ENCODE measurements at regions not wholly inside any gene's neighbourhood (a gene's known extent, or its start where the extent isn't known, plus 50 kb on each side); places are given as distances from the start of the nearest gene placed in this dataset.
"Not testable (repeated sequence)": the region's sequence is repeated elsewhere in the genome, so short reads cannot be mapped to it uniquely, and the experiment has no call there.

GRCh38 chr14:101257551-101257950 lies 303.7 kb upstream of the DIO3 start:
- no peak overlapping the region for H3K4me3 ChIP-seq (ENCODE audit: insufficient read depth, low read length)
- H3K4me2 ChIP-seq (ENCODE audit: insufficient read depth, low read length) = no peak overlapping the region
- no peaks in the 10 kb centered on the region for H3K4me1 ChIP-seq (ENCODE audit: insufficient read depth, low read length)
- peaks cover 9% of the 10 kb centered on the region for H3K27me3 ChIP-seq (ENCODE audit: insufficient read depth, low read length)
- peaks cover 4% of the 10 kb centered on the region for H3K9me3 ChIP-seq (ENCODE audit: low read depth, low read length)
- H3K27ac ChIP-seq (ENCODE audit: low read depth, low read length) = no peak overlapping the region
- no peaks in the 10 kb centered on the region for H3K79me2 ChIP-seq (ENCODE audit: insufficient read depth, low read length)
- no peak for DNase-seq (ENCODE audit: insufficient read length, low spot score, missing footprints)
- H2AFZ ChIP-seq (ENCODE audit: low read length) = no peak overlapping the region
- H3K36me3 ChIP-seq (ENCODE audit: insufficient read depth, low read length) = no peaks in the 10 kb centered on the region
- H4K20me1 ChIP-seq (ENCODE audit: insufficient read depth, low read length) = no peaks in the 10 kb centered on the region
- TF ChIP-seq CTCF (IDR thresholded peaks at IDR 0.05; ENCODE audit: extremely low read depth, low read depth, low read length) = no peak

GRCh38 chr14:101259748-101260147 lies 301.5 kb upstream of the DIO3 start:
- Histone ChIP-seq H3K36me3 (ENCODE audit: insufficient read depth, low read length) (no peaks in the 10 kb centered on the region), H3K27ac (ENCODE audit: low read depth, low read length) (no peak overlapping the region), H3K4me3 (ENCODE audit: insufficient read depth, low read length) (no peak overlapping the region), H3K9me3 (ENCODE audit: low read depth, low read length) (peaks cover 4% of the 10 kb centered on the region), H4K20me1 (ENCODE audit: insufficient read depth, low read length) (no peaks in the 10 kb centered on the region), H3K79me2 (ENCODE audit: insufficient read depth, low read length) (no peaks in the 10 kb centered on the region), H3K27me3 (ENCODE audit: insufficient read depth, low read length) (peaks cover 9% of the 10 kb centered on the region), H3K4me1 (ENCODE audit: insufficient read depth, low read length) (no peaks in the 10 kb centered on the region), H3K4me2 (ENCODE audit: insufficient read depth, low read length) (no peak overlapping the region), H2AFZ (ENCODE audit: low read length) (no peak overlapping the region)
- no peak for DNase-seq (ENCODE audit: insufficient read length, low spot score, missing footprints)
- TF ChIP-seq CTCF (IDR thresholded peaks at IDR 0.05; ENCODE audit: extremely low read depth, low read depth, low read length) = no peak

- not testable (repeated sequence) for H3K4me3 ChIP-seq (ENCODE audit: insufficient read depth, low read length); H2AFZ ChIP-seq (ENCODE audit: low read length); H3K4me2 ChIP-seq (ENCODE audit: insufficient read depth, low read length); H4K20me1 ChIP-seq (ENCODE audit: insufficient read depth, low read length); H3K27me3 ChIP-seq (ENCODE audit: insufficient read depth, low read length); H3K27ac ChIP-seq (ENCODE audit: low read depth, low read length); DNase-seq (ENCODE audit: insufficient read length, low spot score, missing footprints); H3K9me3 ChIP-seq (ENCODE audit: low read depth, low read length); H3K4me1 ChIP-seq (ENCODE audit: insufficient read depth, low read length); H3K36me3 ChIP-seq (ENCODE audit: insufficient read depth, low read length); H3K79me2 ChIP-seq (ENCODE audit: insufficient read depth, low read length)
Observed at GRCh38 chr14:101266441-101266840, 294.9 kb upstream of the DIO3 start.

- no peaks in the 10 kb centered on the region for H3K4me1 ChIP-seq (ENCODE audit: insufficient read depth, low read length)
Observed at GRCh38 chr14:101273091-101273490, 288.2 kb upstream of the DIO3 start.

More at GRCh38 chr14:101273091-101273490, 288.2 kb upstream of the DIO3 start:
- no peak for DNase-seq (ENCODE audit: insufficient read length, low spot score, missing footprints)
- Histone ChIP-seq H3K27ac (ENCODE audit: low read depth, low read length) (no peak overlapping the region), H3K27me3 (ENCODE audit: insufficient read depth, low read length) (no peaks in the 10 kb centered on the region), H3K4me3 (ENCODE audit: insufficient read depth, low read length) (no peak overlapping the region), H3K4me2 (ENCODE audit: insufficient read depth, low read length) (no peak overlapping the region), H3K36me3 (ENCODE audit: insufficient read depth, low read length) (no peaks in the 10 kb centered on the region), H3K79me2 (ENCODE audit: insufficient read depth, low read length) (no peaks in the 10 kb centered on the region), H2AFZ (ENCODE audit: low read length) (no peak overlapping the region), H3K9me3 (ENCODE audit: low read depth, low read length) (no peaks in the 10 kb centered on the region), H4K20me1 (ENCODE audit: insufficient read depth, low read length) (no peaks in the 10 kb centered on the region)
- no peak for TF ChIP-seq CTCF (IDR thresholded peaks at IDR 0.05; ENCODE audit: extremely low read depth, low read depth, low read length)
